Stomach (tissue), 8 donors: ENCODE measurements at regions not wholly inside any gene's neighbourhood (a gene's known extent, or its start where the extent isn't known, plus 50 kb on each side); places are given as distances from the start of the nearest gene placed in this dataset.

ENCODE experiments used
- DNase-seq, 2 donors: peaks; one replicate each; pipeline versions ENCODE4 v3.0.0 to v3.0.0-alpha.2; 2013 to 2019
- H3K27ac ChIP-seq, 5 donors: fragments of 200-600 bp in 4 of 5; sonication (generic) in 4 of 5; one replicate each; pipeline ENCODE4 v1.5.1; 2013 to 2019; ENCODE audit warnings: mild to moderate bottlenecking in 1 of 5, moderate library complexity in 1 of 5
- H3K27me3 ChIP-seq, 3 donors: fragments of 200-600 bp; sonication (generic); one replicate each; pipeline ENCODE4 v1.5.1; 2017 to 2019; ENCODE audit warnings: mixed run types in 1 of 3
- H3K36me3 ChIP-seq, 4 donors: fragments of 200-600 bp; sonication (generic); 1 replicate in 3 of 4; 2 replicates in 1 of 4; pipeline ENCODE4 v1.5.1; 2016 to 2019
- H3K4me1 ChIP-seq, 4 donors: fragments of 200-600 bp; sonication (generic); one replicate each; pipeline ENCODE4 v1.5.1; 2016 to 2019
- H3K4me3 ChIP-seq, 4 donors: fragments of 200-600 bp; sonication (generic) in 3 of 4; one replicate each; pipeline ENCODE4 v1.5.1; 2016 to 2019; ENCODE audit warnings: mild to moderate bottlenecking in 1 of 4
- H3K9me3 ChIP-seq, 4 donors: fragments of 200-600 bp; sonication (generic); one replicate each; pipeline ENCODE4 v1.5.1; 2016 to 2019
- CTCF ChIP-seq, 7 experiments: fragments of 450-650 bp in 4 of 7; fragments of 200-600 bp in 3 of 7; sonication (generic) in 3 of 7; IDR thresholded peaks; one replicate each; pipeline ENCODE4 v1.5.1; 2016 to 2019; ENCODE audit warnings: antibody characterized with exemption in 7 of 7, control low read depth in 2 of 7, mild to moderate bottlenecking in 1 of 7
- EP300 ChIP-seq: sonication (generic); formaldehyde crosslinking; IDR thresholded peaks from one replicate; pipeline ENCODE4 v1.6.1; 2017; ENCODE audit warnings: antibody characterized with exemption
- POLR2A ChIP-seq, 4 donors: fragments of 450-650 bp; IDR thresholded peaks; one replicate each; pipeline ENCODE4 v1.6.1; 2016; ENCODE audit warnings: antibody characterized with exemption in 4 of 4, control low read depth in 2 of 4, mild to moderate bottlenecking in 1 of 4, moderate library complexity in 1 of 4
- POLR2AphosphoS5 ChIP-seq, 3 donors: sonication (generic); formaldehyde crosslinking; IDR thresholded peaks; one replicate each; pipeline ENCODE4 v1.6.1; 2016; ENCODE audit warnings: antibody characterized with exemption in 3 of 3
- WGBS, 5 donors: extraction: QIAGEN DNeasy Blood & Tissue Kit in 3 of 5; methylation state at CpG; one replicate each; pipeline versions ENCODE4 v1.1.5 to v1.1.7; 2013 to 2018; 5-methylcytosine and 5-hydroxymethylcytosine counted together
- intact Hi-C: fragments of 100-400 bp; cut with DNase I; formaldehyde crosslinking; loops from one replicate; pipeline ENCODE4 v1.15.1; 2023; ENCODE audit warnings: low total_unique reads
- donor health status: healthy with polysubstance abuse.
- donor health status: Bipolar disorder and iron deficiency.
- donor health status: healthy.

GRCh38 chr6:139570166-139570565 is 195.7 kb upstream of the CITED2 start:
- 54 to 77% (median 60%) methylated on average over 3 of the region's 3 CpGs for WGBS, 5 donors
- Histone ChIP-seq H3K9me3 (no peaks in the 10 kb centered on the region), H3K27me3 (no peaks in the 10 kb centered on the region), H3K36me3 (no peaks in the 10 kb centered on the region), H3K4me1 (peaks cover 0 to 17% (median 5%) of the 10 kb centered on the region in 4 donors), H3K4me3 (no peak overlapping the region), H3K27ac (no peak overlapping the region)
- intact Hi-C loops, result no loop called here
- no peak for DNase-seq
- TF ChIP-seq CTCF (IDR thresholded peaks at IDR 0.05), result no peak
- TF ChIP-seq POLR2AphosphoS5 (IDR thresholded peaks at IDR 0.05), result no peak
- TF ChIP-seq POLR2A (IDR thresholded peaks at IDR 0.05), result no peak
- no peak for TF ChIP-seq EP300

GRCh38 chr6:139569566-139569965 is 195.1 kb upstream of the CITED2 start:
- 79 to 87% (median 85%) methylated on average over 4 of the region's 4 CpGs for WGBS, 5 donors
- Histone ChIP-seq H3K9me3 (no peaks in the 10 kb centered on the region), H3K27ac (no peak overlapping the region), H3K27me3 (no peaks in the 10 kb centered on the region), H3K36me3 (no peaks in the 10 kb centered on the region), H3K4me1 (peaks cover 0 to 17% (median 5%) of the 10 kb centered on the region in 4 donors), H3K4me3 (no peak overlapping the region)
- DNase-seq, result no peak
- intact Hi-C loops, result no loop called here
- TF ChIP-seq POLR2AphosphoS5 (IDR thresholded peaks at IDR 0.05) (no peak), EP300 (no peak), CTCF (IDR thresholded peaks at IDR 0.05) (no peak), POLR2A (IDR thresholded peaks at IDR 0.05) (no peak)

- intact Hi-C loops, result no loop called here
Measured at GRCh38 chr6:139568956-139569538, 194.6 kb upstream of the CITED2 start.

GRCh38 chr6:139568151-139568955 is 193.9 kb upstream of the CITED2 start:
- H3K4me1 ChIP-seq, result peaks cover 0 to 17% (median 5%) of the 10 kb centered on the region in 4 donors
- no peaks in the 10 kb centered on the region for H3K27me3 ChIP-seq
- no peak overlapping the region for H3K27ac ChIP-seq
- intact Hi-C loops, result no loop called here
- WGBS, 5 donors, result 74 to 85% (median 78%) methylated on average over 3 of the region's 3 CpGs
- DNase-seq, result no peak
- H3K36me3 ChIP-seq, result no peaks in the 10 kb centered on the region
- H3K9me3 ChIP-seq, result no peaks in the 10 kb centered on the region
- H3K4me3 ChIP-seq, result no peak overlapping the region
- TF ChIP-seq EP300 (no peak), CTCF (IDR thresholded peaks at IDR 0.05) (no peak), POLR2A (IDR thresholded peaks at IDR 0.05) (no peak), POLR2AphosphoS5 (IDR thresholded peaks at IDR 0.05) (no peak)

More at GRCh38 chr6:139568956-139569538, 194.6 kb upstream of the CITED2 start:
- Histone ChIP-seq H3K27me3 (no peaks in the 10 kb centered on the region), H3K9me3 (no peaks in the 10 kb centered on the region), H3K36me3 (no peaks in the 10 kb centered on the region), H3K4me3 (no peak overlapping the region), H3K4me1 (peaks cover 0 to 17% (median 5%) of the 10 kb centered on the region in 4 donors), H3K27ac (no peak overlapping the region)
- no peak for DNase-seq
- TF ChIP-seq POLR2AphosphoS5 (IDR thresholded peaks at IDR 0.05) (no peak), POLR2A (IDR thresholded peaks at IDR 0.05) (no peak), EP300 (no peak), CTCF (IDR thresholded peaks at IDR 0.05) (no peak)
- WGBS, 5 donors, result 29 to 56% (median 45%) methylated on average over 5 of the region's 5 CpGs
